CD4-positive, alpha-beta T cell treated with Interleukin-17A for 4 hours (primary cell): ENCODE measurements at regions not wholly inside any gene's neighbourhood (a gene's known extent, or its start where the extent isn't known, plus 50 kb on each side); places are given as distances from the start of the nearest gene placed in this dataset.
"Not testable (repeated sequence)": the region's sequence is repeated elsewhere in the genome, so short reads cannot be mapped to it uniquely, and the experiment has no call there.

Experiments
- DNase-seq: peaks from one replicate; pipeline ENCODE4 v3.0.0-alpha.2; 2020; ENCODE audit warnings: mixed read lengths

DNA sequence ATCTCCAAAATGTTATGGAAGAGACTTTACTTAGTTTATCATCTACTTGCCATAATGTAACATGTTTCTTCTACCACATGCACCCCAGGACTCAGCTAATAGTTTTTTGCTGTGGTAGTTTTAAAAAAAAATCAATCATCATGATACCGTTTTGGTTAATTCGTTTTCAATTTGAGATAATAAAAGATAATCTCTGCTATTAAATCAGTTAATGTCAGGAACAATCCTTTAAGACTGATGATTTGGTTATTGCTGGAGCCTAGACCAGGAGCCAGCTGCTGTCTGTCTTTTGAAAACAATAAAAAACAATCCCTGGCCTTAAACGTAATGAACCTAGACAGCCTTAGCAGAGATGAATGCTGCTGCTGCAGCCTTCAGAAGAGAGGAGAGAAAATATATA is 403.7 kb downstream of the OXSM start:
- DNase-seq, result no peak

DNA sequence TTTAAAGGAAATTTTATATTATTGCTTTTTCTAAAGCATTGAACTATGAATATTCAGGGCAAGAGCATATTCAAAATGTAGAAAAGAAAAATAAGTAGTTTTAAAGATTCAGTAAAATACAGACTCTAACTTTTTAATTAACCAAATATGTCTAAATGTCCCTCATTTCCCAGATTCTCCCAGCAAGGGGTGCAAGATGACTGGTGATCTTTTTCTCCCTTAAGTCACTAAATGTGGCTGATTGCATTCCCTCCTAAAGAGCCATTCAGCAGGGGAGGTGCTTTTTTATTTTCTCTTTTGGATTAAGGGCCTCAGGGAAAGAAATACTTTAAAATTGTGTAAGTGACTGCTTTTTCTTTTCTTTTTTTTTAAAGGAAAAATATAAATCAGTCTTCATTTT is 406.9 kb downstream of the OXSM start:
- no peak for DNase-seq

DNA sequence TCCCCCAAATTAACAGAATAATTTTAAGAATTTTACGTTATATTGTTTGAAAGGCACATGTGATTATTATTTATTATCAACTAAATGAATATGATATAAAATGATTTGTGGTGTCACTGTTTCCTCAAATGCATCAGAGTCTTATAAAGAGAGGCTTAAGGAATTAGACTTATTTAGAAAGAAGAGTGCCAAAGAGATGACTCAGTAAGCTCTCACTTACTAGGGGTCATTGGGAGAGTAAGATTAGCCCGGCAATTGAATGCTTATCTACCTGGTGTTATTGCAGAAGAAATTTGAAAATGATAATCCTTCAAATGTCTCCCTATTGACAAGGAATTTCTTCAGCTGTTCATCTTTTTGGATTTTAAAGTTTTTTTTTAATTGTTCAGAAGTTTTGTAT is 408.7 kb downstream of the OXSM start:
- no peak for DNase-seq

DNA sequence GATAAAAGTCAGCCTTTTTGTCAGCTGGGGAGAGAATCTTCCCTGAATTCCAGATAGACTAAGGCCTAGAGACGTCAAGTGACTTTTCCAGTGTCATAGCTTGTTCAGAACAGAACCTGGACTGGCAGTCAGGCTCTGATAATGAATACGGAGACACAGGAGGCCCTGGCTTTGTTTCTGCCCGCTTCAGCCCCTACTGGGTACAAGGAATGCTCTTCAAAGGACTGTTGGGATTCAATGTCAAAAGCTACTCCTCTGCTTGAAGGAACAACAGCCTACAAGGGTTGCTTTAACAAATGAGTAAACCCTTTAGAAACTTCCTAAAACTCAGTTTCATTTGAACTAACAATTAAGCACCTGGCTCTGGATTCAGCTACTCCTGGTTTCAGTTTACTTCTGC is 412.3 kb downstream of the OXSM start:
- no peak for DNase-seq

DNA sequence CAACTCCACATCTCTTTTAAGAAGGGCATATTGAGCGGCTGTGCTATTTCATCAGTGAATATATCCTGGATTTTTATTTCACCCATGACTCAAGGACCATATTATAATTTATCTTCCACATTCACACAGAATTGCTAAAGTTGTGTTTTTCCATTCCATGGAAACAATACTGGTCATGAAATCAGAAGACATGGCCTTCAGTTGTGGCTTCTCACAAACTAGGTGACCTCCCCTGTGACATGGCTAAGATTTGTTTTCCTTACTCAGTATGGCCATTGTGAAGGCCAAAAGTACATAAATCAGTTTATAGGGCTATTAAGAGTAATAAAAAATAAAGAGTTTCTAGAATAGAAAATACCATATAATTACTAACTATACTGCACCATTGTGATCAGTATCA is 415.6 kb downstream of the OXSM start:
- DNase-seq, result no peak

DNA sequence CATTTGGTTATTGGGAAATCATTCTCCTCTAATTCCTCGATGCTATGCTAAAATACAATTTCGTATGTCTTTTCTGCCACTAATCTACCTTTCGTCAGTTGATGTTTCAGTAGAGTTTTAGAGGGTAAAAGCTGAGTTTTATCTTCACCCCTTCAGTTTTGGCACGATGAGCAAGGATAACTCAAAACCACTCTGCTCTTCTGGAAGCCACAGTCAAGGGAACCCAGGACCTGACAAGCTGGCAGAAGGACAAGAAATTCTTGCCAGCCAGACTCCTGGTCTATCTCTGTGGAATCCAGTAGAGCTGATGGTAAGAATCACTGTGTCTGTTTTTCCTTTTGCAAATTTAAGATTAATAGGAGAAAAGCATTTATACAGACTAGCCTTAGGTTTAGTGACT is 414.4 kb upstream of the LRRC3B start:
- DNase-seq, result no peak

DNA sequence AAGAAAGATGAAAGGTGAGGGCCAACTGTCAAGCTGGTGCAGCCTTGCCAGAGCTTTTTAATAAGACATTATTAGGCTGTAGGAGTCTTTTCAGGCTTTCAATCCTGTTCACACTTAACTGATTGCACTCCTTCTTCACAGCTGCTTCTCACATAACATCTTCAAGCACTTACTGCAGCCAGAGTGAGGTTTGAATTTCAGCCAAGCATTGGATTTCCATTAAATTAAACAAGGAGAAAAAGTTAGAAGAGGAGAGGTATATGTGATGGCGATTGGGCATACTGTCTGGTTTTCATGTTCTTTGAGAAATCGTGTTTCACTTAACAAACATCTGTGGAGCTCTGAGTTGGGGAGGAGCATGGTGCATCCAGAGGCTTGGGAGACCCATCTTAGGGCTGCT is 392.8 kb upstream of the LRRC3B start:
- DNase-seq, result no peak

DNA sequence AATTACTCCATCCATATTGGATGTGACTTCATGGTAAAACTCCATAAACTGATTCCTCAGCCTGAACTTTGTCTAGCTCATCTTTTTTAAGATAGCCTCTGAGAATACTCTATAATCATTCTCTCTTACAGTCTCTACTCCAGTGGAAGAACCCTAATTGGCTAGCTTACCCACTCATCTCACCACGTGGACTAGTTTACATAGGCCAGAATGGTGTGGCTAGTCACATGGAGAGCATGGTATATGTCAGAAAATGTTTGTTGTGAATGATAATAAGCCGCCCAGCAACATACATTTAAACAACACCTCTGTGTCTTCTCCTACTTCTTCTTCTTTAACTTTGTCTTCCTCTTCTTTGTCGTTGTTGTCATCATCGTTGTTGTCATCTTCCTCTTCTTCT is 389.2 kb upstream of the LRRC3B start:
- DNase-seq, result no peak

DNA sequence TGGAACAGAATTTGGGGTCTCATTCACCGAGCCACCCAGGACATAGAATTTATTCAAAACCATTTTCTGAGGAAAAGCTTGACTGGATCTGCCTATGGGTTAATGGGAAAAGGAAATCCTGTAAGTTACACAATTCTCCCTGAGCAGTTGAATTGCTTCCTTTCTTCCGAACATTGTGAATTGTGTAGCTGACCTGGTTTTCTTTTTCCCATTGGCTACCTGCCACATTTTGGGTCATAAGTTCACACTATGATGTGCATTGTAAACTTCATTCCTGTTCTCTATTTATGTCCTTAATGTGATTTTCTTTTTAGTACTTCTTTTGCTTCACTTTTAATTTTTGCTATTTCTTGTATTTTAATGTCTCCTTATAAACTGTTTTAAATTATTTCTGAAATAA is 386.0 kb upstream of the LRRC3B start:
- no peak for DNase-seq

DNA sequence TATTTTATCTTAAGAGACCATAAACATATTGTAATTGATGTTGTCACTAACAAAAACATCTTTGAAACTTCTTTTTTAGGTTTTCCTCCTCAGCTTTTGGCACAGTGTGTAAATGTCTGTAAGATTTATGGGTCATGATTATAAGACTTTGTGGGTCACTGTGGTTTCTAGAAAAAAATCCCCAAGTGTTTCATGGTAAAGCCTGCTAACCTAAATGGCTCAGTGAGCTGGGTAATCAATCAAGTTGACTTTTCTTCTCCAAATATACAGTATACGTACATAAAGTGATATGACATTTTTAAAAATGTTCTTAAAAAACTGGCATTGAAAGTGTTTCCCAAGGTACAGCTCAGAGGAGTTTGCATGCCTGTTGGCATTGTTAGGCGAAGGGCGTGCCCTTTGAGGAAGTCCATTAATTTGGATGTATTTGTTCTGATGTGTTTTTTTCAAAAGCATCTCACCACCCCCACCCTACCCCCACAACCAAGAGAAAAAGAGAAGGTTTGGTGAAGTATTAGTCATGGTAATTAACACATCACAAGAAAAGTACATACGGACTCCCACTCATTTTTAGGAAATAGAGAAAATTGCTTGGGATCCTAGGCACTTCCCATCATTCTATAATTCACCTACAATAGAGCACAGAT is 385.4 kb upstream of the LRRC3B start:
- DNase-seq, result no peak

DNA sequence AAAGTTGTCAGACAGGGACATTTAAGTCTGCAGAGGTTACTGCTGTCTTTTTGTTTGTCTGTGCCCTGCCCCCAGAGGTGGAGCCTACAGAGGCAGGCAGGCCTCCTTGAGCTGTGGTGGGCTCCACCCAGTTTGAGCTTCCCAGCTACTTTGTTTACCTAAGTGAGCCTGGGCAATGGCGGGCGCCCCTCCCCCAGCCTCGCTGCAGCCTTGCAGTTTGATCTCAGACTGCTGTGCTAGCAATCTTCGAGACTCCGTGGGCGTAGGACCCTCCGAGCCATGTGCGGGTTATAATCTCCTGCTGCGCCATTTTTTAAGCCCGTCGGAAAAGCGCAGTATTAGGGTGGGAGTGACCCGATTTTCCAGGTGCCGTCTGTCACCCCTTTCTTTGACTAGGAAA is 378.0 kb upstream of the LRRC3B start:
- not testable (repeated sequence) for DNase-seq

DNA sequence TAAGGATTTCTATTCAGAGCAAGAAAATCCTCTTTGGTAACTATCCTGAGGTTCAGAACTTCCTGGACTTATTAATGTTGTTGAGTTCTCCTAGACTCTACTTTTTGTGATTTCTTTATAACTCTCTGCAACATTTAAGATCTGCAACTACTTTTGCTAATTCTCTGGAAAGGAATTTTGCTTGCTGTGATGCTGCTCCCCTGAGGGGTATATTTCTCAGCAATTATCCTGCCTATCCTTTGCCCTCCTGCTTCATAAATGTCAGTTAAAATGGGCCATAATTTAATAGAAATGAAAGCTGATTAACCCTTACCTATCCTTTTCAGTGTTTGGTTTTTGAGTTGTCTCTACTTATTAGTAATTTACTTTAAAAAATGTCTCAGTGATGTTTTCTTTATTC is 377.3 kb upstream of the LRRC3B start:
- DNase-seq, result no peak

DNA sequence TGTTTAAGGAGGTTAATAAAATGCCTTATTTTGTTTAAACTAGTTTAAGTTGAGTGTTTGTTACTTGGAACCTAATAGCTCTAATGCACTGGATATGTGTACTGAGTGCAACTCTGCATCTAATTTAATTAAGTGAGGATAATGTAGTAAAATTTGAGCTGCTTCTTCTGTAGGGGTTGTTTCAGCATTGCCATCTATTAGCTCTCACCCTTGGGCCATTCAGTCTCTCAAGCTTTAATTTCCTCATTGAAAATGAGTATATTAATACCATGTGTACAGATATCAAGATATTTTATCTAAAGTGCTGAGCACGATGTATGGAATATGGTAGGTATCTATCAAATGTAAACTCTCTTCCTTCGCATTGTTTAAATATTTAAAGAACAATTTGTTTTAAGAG is 375.7 kb upstream of the LRRC3B start:
- no peak for DNase-seq

DNA sequence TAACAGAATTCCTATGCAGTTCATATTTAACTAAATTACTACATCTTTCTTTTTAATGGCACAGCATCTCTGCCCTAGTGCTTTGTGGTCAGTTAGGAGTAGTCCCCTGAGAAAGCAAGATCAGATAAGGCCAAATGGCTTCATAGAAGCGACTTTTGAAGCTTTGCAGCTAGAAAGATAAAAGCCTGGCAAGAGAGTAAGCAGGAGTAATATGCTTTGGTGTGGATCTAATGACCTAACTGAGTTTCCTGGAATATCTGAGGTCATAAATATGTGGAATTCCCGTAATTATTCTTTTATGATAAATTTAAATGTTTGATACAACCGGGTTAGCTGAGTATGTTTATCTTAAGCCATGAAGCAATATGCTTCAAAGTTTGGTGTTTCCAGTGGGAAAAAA is 374.9 kb upstream of the LRRC3B start:
- DNase-seq, result no peak

DNA sequence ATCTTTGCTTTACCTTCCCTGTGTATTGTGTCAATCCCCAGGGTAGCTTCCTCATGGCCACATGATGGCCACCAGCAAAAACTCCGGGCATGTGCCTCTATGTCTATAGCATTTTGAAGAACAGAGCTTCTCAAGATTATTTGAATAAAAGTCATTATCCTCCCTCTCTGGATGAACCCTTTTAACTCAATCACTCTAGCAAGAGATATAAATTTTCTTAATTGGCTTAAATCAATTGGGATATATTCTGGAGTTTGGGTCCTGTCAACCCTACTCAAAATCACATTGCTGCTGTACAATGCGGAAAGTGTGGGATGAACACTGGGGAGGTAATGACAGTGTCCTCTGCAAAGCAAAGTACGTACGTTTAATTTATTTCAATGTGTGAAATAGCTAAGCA is 370.6 kb upstream of the LRRC3B start:
- no peak for DNase-seq

DNA sequence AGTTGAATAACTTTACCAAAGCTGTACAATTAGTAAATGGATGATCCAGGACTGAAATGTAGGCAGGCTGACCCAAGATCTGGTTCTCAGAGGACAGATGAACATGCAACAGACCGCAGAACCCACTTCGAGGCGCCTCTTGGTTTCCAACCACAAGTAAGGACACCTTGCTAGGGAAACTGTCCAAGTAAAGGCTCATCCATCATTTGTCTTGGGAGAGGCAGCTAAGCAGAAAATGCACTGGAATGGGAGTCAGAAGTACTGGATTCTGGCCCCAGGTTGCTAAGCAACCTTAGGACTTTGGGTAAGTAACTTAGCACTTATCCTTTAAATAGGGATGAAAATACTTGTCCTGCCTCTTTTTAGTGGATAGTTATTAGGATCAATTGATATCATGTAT is 366.3 kb upstream of the LRRC3B start:
- DNase-seq, result no peak

DNA sequence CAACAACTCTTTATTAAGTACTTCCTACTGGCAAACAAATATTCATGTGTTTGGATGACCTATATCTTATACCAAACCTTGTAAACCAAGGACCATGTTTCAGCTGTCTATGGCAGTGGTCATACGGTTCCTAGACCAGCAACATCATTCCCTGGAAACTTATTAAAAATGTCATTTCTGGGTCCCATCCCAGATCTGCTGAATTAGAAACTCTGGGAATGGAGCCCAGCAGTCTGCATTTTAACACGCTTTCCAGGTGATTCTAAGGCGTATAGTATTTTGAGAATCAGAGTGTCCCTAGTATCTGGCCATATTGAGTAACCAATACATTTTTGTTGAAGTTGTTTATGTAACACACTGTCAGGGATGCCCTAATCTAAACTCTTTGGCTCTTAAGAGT is 363.4 kb upstream of the LRRC3B start:
- DNase-seq, result no peak

DNA sequence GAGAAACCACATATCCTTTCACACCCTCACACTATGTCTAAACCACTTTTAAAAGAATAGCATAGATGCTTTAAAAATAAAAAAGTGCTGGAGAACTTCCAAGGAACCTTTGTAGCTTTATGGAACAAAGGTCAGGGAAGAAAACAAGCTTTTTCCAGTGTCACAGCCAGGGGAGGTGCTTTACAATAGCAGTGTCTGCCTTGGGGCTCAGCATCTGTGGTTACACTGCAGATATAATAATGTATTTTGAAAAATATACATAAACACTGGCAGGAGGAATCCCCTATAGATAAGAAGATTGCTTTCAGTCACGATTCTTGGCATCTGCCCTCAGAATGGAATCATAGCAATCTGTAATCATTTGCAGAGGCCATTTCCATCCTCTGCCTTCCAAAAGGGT is 362.4 kb upstream of the LRRC3B start:
- no peak for DNase-seq

DNA sequence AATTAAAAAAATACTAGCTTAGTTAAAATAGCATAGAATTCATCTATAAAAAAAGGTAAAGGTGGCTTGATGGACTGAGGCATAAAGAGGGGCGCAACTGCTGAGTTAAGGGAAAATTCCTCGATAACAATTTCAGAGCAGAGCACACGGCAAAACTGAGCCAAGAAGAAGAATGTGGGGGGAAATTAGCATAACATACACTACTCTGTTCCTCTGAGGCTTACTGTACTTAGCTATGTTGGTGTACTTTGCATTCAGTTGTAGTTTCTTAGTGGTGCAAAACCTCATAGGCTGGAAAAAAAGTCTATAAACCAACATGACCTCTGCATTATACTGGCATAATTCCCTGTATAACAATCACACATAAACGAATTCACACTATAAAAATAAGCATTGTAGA is 357.9 kb upstream of the LRRC3B start:
- DNase-seq, result no peak

DNA sequence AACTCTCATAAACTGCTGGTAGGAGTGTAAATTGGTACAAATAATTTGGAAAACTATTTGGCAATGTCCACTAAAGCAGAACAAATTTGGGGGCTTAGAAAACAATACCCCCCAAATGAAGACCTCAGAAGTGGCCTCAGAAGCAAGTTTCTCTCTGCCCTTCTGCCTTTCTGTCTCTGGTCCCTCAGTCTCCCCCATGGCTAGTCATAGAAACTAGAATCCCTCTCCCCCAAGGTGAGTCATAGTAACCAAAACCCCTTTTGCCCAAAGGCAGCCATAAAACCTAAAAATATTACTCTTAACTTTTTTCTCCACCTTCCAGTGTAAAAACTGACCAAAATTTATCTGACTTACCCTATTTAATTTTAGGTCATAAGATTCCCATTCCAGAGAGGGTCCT is 350.7 kb upstream of the LRRC3B start:
- DNase-seq, result no peak

DNA sequence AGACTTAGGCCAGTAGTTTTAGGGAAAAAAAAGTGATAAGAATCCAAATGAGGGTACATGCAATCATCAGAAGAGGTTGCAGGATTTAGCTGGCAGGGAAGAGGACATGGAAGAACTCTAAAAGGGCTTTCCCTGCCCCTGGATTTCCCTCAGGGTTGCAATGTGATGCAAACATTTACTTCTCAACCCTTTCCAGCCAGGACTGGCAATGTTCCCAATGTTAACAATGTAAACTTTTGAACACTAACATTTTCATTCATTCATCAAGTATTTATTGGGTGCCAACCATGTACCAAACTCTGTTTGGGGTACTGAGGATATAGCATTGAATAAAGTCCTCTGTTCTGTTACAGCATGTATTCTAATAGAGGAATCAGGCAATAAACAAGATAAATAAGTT is 349.4 kb upstream of the LRRC3B start:
- DNase-seq, result no peak

DNA sequence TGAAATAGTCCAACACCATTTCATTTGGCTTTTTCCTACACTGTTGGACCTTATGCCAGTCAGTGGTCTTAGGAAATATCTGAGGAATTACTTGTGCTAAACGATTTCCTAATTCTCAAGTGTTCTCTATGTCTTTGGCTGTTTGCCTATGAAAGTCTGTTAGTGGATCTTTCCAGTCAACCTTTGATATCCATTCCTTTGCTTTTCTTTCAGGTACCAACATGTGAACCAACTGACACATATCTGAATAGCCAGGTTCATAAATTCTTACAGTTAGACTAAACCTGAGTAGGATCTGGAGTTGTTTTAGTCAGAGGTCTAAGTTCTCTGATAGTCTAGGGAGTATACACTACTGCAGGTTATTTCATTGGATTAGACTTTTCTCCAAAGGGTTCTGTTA is 343.5 kb upstream of the LRRC3B start:
- DNase-seq, result no peak

DNA sequence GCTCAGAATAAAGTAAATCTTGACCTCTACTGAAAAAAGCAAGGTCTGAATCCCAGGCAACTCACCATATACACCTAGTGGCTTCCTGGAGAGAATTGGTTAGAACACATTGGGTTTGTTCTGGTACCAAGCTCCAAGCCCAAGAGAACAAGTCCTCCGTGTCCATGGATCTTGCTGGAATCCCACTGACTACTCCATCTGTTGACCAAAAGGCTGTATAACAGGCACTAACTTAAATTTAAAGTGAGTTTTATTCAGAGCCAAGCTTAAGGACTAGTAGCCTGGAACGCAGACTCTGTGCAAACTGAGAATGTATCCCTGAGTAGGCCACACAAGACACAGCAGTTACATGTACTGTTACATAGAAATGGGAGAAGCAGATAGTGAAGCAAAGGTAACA is 342.1 kb upstream of the LRRC3B start:
- no peak for DNase-seq

DNA sequence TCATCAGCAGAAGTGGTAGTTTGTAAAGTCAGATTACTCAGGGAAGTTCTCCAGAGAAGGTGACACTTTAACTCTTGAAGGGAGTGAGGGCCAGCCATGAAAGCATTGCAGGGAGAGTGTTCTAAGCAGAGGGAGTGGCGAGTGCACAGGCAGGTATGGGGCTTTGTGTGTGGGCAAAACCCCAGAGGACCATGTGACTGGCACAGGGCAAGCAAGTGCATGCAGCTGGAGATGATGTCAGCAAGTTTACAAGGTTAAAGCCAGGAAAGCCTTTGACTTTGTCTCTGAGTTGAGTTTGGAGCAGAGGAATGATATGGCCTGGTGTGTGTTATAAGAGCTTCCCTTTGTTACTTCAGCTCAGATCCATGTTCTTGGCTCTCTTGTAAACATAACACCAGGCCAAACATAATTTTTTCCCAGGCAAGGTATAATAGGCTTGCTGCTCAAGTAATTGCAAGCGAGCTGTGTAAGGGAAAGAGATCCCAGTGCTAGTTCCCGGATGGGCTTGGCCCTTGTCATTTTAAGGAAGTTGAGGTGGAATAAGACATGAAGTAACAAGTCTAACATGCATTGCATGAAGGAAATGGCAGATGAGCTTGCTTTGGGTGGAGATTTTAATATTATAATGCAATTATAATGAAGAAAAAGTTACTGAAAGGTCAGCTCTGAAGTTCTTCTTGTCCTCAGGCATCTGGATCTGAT is 341.1 kb upstream of the LRRC3B start:
- no peak for DNase-seq

DNA sequence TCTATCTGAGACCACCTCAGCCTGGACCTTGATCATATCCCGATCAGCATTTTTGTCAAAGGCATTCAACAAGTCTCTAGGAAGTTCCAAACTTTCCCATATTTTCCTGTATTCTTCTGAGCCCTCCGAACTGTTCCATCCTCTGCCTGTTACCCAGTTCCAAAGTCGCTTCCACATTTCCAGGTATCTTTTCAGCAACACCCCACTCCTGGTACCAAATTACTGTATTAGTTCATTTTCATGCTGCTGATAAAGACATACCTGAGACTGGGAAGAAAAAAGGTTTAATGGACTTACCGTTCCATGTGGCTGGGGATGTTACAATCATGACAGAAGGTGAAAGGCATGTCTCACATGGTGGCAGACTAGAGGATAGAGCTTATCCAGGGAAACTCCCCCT is 338.1 kb upstream of the LRRC3B start:
- not testable (repeated sequence) for DNase-seq
